Prostate gland (tissue), 1 donor: ENCODE measurements at regions not wholly inside any gene's neighbourhood (a gene's known extent, or its start where the extent isn't known, plus 50 kb on each side); places are given as distances from the start of the nearest gene placed in this dataset.
"Not testable (repeated sequence)": the region's sequence is repeated elsewhere in the genome, so short reads cannot be mapped to it uniquely, and the experiment has no call there.

Experiments used
- POLR2A ChIP-seq: fragments of 450-650 bp; IDR thresholded peaks from one replicate; pipeline ENCODE4 v1.6.1; 2016; ENCODE audit warnings: antibody characterized with exemption, mild to moderate bottlenecking
- POLR2AphosphoS5 ChIP-seq: sonication (generic); formaldehyde crosslinking; IDR thresholded peaks from one replicate; pipeline ENCODE4 v1.6.1; 2017; ENCODE audit warnings: antibody characterized with exemption

DNA sequence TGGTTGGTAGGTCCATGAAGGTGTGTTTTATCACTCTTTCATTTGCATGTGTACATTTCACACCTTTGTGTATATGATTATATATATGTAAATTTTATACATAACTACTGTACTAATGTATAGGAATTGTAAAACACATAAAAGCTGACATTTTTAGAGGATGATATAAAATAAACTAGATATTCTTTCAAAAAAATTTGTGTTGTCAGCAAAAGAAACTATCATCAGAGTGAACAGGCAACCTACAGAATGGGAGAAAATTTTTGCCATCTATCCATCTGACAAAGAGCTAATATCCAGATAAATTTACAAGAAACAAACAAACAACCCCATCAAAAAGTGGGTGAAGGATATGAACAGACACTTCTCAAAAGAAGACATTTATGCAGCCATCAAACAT lies 129.3 kb upstream of the PLD5 start:
- TF ChIP-seq POLR2AphosphoS5, POLR2A: not testable (repeated sequence)
